IPS DF 6.9 (cell line): ENCODE measurements at regions not wholly inside any gene's neighbourhood (a gene's known extent, or its start where the extent isn't known, plus 50 kb on each side); places are given as distances from the start of the nearest gene placed in this dataset.

ENCODE experiments used
- DNase-seq: peaks from one replicate; pipeline ENCODE4 v3.0.0-alpha.2; 2013; ENCODE audit warnings: low read depth, low spot score
- H3K27ac ChIP-seq: one replicate; pipeline ENCODE4 v1.5.1; 2013; ENCODE audit warnings: low read length, control low read depth
- H3K27me3 ChIP-seq: 2 replicates; pipeline ENCODE4 v1.6.1; 2013; ENCODE audit warnings: mild to moderate bottlenecking, low read length; ENCODE audit not compliant: control insufficient read depth, insufficient read depth
- H3K36me3 ChIP-seq: 2 replicates; pipeline ENCODE4 v1.6.1; 2013; ENCODE audit warnings: low read length; ENCODE audit not compliant: control insufficient read depth, insufficient read depth
- H3K4me1 ChIP-seq: 2 replicates; pipeline ENCODE4 v1.6.1; 2013; ENCODE audit warnings: low read length; ENCODE audit not compliant: control insufficient read depth, insufficient read depth
- H3K4me3 ChIP-seq: 2 replicates; pipeline ENCODE4 v1.5.1; 2013; ENCODE audit warnings: mild to moderate bottlenecking, low read length
- H3K9me3 ChIP-seq: 2 replicates; pipeline ENCODE4 v1.6.1; 2013; ENCODE audit warnings: low read length, inconsistent platforms; ENCODE audit not compliant: control insufficient read depth, insufficient read depth
- WGBS: extraction: QIAGEN DNeasy Blood & Tissue Kit; methylation state at CpG from one replicate; pipeline ENCODE4 v1.1.7; 2013; ENCODE audit warnings: mixed read lengths, missing lambda C conversion rate; ENCODE audit not compliant: insufficient read length, insufficient coverage; 5-methylcytosine and 5-hydroxymethylcytosine counted together

- no peak for DNase-seq
- Histone ChIP-seq H3K4me1 (no peaks in the 10 kb centered on the region), H3K27me3 (no peaks in the 10 kb centered on the region), H3K4me3 (no peak overlapping the region), H3K36me3 (no peaks in the 10 kb centered on the region), H3K9me3 (no peaks in the 10 kb centered on the region), H3K27ac (no peak overlapping the region)
- 100% methylated on average over 3 of the region's 4 CpGs for WGBS
These were observed 161.8 kb downstream of the DSEL start for GRCh38 chr18:67354692-67355091.

GRCh38 chr18:67354091-67354490 is 162.4 kb downstream of the DSEL start:
- Histone ChIP-seq H3K27me3 (no peaks in the 10 kb centered on the region), H3K36me3 (no peaks in the 10 kb centered on the region), H3K4me3 (no peak overlapping the region), H3K9me3 (no peaks in the 10 kb centered on the region), H3K4me1 (no peaks in the 10 kb centered on the region), H3K27ac (no peak overlapping the region)
- WGBS, result no CpG with 5 or more reads among the region's 1 CpG
- DNase-seq, result peak; percentile 2

GRCh38 chr18:67347438-67347837 is 169.1 kb downstream of the DSEL start:
- no peaks in the 10 kb centered on the region for H3K4me1 ChIP-seq
- H3K27me3 ChIP-seq, result no peaks in the 10 kb centered on the region
- no peak overlapping the region for H3K4me3 ChIP-seq
- H3K27ac ChIP-seq, result no peak overlapping the region
- DNase-seq, result no peak
- H3K9me3 ChIP-seq, result no peaks in the 10 kb centered on the region
- no peaks in the 10 kb centered on the region for H3K36me3 ChIP-seq
- WGBS, result no CpG with 5 or more reads among the region's 1 CpG

- Histone ChIP-seq H3K27me3 (no peaks in the 10 kb centered on the region), H3K4me3 (no peak overlapping the region), H3K27ac (no peak overlapping the region), H3K4me1 (no peaks in the 10 kb centered on the region), H3K36me3 (no peaks in the 10 kb centered on the region), H3K9me3 (no peaks in the 10 kb centered on the region)
- no CpG with 5 or more reads among the region's 2 CpGs for WGBS
- no peak for DNase-seq
These were observed 174.4 kb downstream of the DSEL start for GRCh38 chr18:67342159-67342558.

GRCh38 chr18:67337696-67338095 is 178.8 kb downstream of the DSEL start:
- Histone ChIP-seq H3K27ac (no peak overlapping the region), H3K9me3 (no peaks in the 10 kb centered on the region), H3K4me3 (no peak overlapping the region), H3K36me3 (no peaks in the 10 kb centered on the region), H3K4me1 (no peaks in the 10 kb centered on the region), H3K27me3 (no peaks in the 10 kb centered on the region)
- 100% methylated on average over 1 of the region's 1 CpG for WGBS
- DNase-seq, result no peak

GRCh38 chr18:67331857-67332256 is 184.7 kb downstream of the DSEL start:
- Histone ChIP-seq H3K36me3 (no peaks in the 10 kb centered on the region), H3K9me3 (no peaks in the 10 kb centered on the region), H3K27me3 (no peaks in the 10 kb centered on the region), H3K4me3 (no peak overlapping the region), H3K27ac (no peak overlapping the region), H3K4me1 (no peaks in the 10 kb centered on the region)
- DNase-seq, result no peak
- WGBS, result no CpG with 5 or more reads among the region's 1 CpG

- no peaks in the 10 kb centered on the region for H3K36me3 ChIP-seq
- no peaks in the 10 kb centered on the region for H3K9me3 ChIP-seq
- WGBS, result 100% methylated on average over 1 of the region's 2 CpGs
- DNase-seq, result no peak
- no peaks in the 10 kb centered on the region for H3K4me1 ChIP-seq
- H3K4me3 ChIP-seq, result no peak overlapping the region
- H3K27ac ChIP-seq, result no peak overlapping the region
- H3K27me3 ChIP-seq, result no peaks in the 10 kb centered on the region
These were observed 197.4 kb downstream of the DSEL start for GRCh38 chr18:67319109-67319508.

- Histone ChIP-seq H3K4me1 (no peaks in the 10 kb centered on the region), H3K27ac (no peak overlapping the region), H3K36me3 (no peaks in the 10 kb centered on the region), H3K9me3 (no peaks in the 10 kb centered on the region), H3K4me3 (no peak overlapping the region), H3K27me3 (no peaks in the 10 kb centered on the region)
- no peak for DNase-seq
These were observed 197.9 kb downstream of the DSEL start for GRCh38 chr18:67318651-67319050.

GRCh38 chr18:67310826-67311225 is 205.7 kb downstream of the DSEL start:
- Histone ChIP-seq H3K4me3 (no peak overlapping the region), H3K27ac (no peak overlapping the region), H3K27me3 (no peaks in the 10 kb centered on the region), H3K9me3 (no peaks in the 10 kb centered on the region), H3K4me1 (no peaks in the 10 kb centered on the region), H3K36me3 (no peaks in the 10 kb centered on the region)
- DNase-seq, result no peak

GRCh38 chr18:67308819-67309218 is 207.7 kb downstream of the DSEL start:
- H3K27me3 ChIP-seq, result no peaks in the 10 kb centered on the region
- no peaks in the 10 kb centered on the region for H3K4me1 ChIP-seq
- no CpG with 5 or more reads among the region's 4 CpGs for WGBS
- no peak for DNase-seq
- H3K36me3 ChIP-seq, result no peaks in the 10 kb centered on the region
- no peaks in the 10 kb centered on the region for H3K9me3 ChIP-seq
- H3K4me3 ChIP-seq, result no peak overlapping the region
- no peak overlapping the region for H3K27ac ChIP-seq

GRCh38 chr18:67305466-67305865 is 211.1 kb downstream of the DSEL start:
- no peaks in the 10 kb centered on the region for H3K27me3 ChIP-seq
- no peaks in the 10 kb centered on the region for H3K36me3 ChIP-seq
- no CpG with 5 or more reads among the region's 3 CpGs for whole genome bisulfite sequencing
- H3K27ac ChIP-seq, result no peak overlapping the region
- no peaks in the 10 kb centered on the region for H3K9me3 ChIP-seq
- H3K4me1 ChIP-seq, result no peaks in the 10 kb centered on the region
- H3K4me3 ChIP-seq, result no peak overlapping the region
- DNase-seq, result no peak
